MM.1S (cell line): ENCODE measurements at regions not wholly inside any gene's neighbourhood (a gene's known extent, or its start where the extent isn't known, plus 50 kb on each side); places are given as distances from the start of the nearest gene placed in this dataset.
"Not testable (repeated sequence)": the region's sequence is repeated elsewhere in the genome, so short reads cannot be mapped to it uniquely, and the experiment has no call there.

Source experiments
- DNase-seq: peaks from one replicate; pipeline ENCODE4 v3.0.0-alpha.2; 2015
- H2AFZ ChIP-seq: fragments of 300-600 bp; sonication (generic); 2 replicates; pipeline ENCODE4 v1.6.0; 2016; ENCODE audit warnings: antibody characterized with exemption, low read length
- H3F3A ChIP-seq: fragments of 300-600 bp; sonication (generic); 2 replicates; pipeline ENCODE4 v1.6.1; 2016; ENCODE audit warnings: mild to moderate bottlenecking, antibody characterized with exemption, low read length, moderate library complexity, mixed read lengths; ENCODE audit not compliant: insufficient read depth
- H3K27ac ChIP-seq: fragments of 300-600 bp; sonication (generic); 2 replicates; pipeline ENCODE4 v1.5.1; 2016; ENCODE audit warnings: mild to moderate bottlenecking, low read length
- H3K27me3 ChIP-seq: fragments of 300-600 bp; sonication (generic); replicated peaks from 2 replicates; pipeline ENCODE4 v1.6.0; 2016; ENCODE audit warnings: low read length; ENCODE audit not compliant: insufficient read depth
- H3K36me3 ChIP-seq: fragments of 300-600 bp; sonication (generic); replicated peaks from 2 replicates; pipeline ENCODE4 v1.6.1; 2016; ENCODE audit warnings: mild to moderate bottlenecking, low read length, mixed read lengths; ENCODE audit not compliant: insufficient read depth
- H3K4me1 ChIP-seq: fragments of 300-600 bp; sonication (generic); 2 replicates; pipeline ENCODE4 v1.6.1; 2016; ENCODE audit warnings: low read length, mixed read lengths
- H3K4me2 ChIP-seq: fragments of 300-600 bp; sonication (generic); 2 replicates; pipeline ENCODE4 v1.6.0; 2016; ENCODE audit warnings: low read depth, low read length
- H3K4me3 ChIP-seq: fragments of 300-600 bp; sonication (generic); 2 replicates; pipeline ENCODE4 v1.5.1; 2016; ENCODE audit warnings: low read length, mixed read lengths
- H3K79me2 ChIP-seq: fragments of 300-600 bp; sonication (generic); 2 replicates; pipeline ENCODE4 v1.6.1; 2016; ENCODE audit warnings: mixed run types, low read length, mixed read lengths
- H3K9ac ChIP-seq: fragments of 300-600 bp; sonication (generic); 2 replicates; pipeline ENCODE4 v1.6.1; 2016; ENCODE audit warnings: low read length, mixed read lengths
- H3K9me2 ChIP-seq: fragments of 300-600 bp; sonication (generic); replicated peaks from 2 replicates; pipeline ENCODE4 v1.6.1; 2016; ENCODE audit warnings: mild to moderate bottlenecking, low read length, mixed read lengths; ENCODE audit not compliant: insufficient read depth
- H3K9me3 ChIP-seq: fragments of 300-600 bp; sonication (generic); replicated peaks from 2 replicates; pipeline ENCODE4 v1.6.1; 2016; ENCODE audit warnings: mild to moderate bottlenecking, low read length, mixed read lengths; ENCODE audit not compliant: insufficient read depth
- H4K20me1 ChIP-seq: fragments of 300-600 bp; sonication (generic); 2 replicates; pipeline ENCODE4 v1.6.1; 2016; ENCODE audit warnings: mild to moderate bottlenecking, low read length, moderate library complexity, mixed read lengths; ENCODE audit not compliant: insufficient read depth
- CTCF ChIP-seq: fragments of 300-600 bp; sonication (generic); IDR thresholded peaks from 2 replicates; pipeline ENCODE4 v1.5.1; 2016; ENCODE audit warnings: antibody characterized with exemption, low read length, mixed read lengths
- EZH2 ChIP-seq: fragments of 300-600 bp; sonication (generic); optimal IDR thresholded peaks from 2 replicates; pipeline ENCODE3; 2017; ENCODE audit warnings: low read depth, mild to moderate bottlenecking, antibody characterized with exemption, low read length, mixed read lengths
- EZH2phosphoT487 ChIP-seq: fragments of 300-600 bp; sonication (generic); IDR thresholded peaks from 2 replicates; pipeline ENCODE4 v1.6.1; 2018; ENCODE audit warnings: antibody characterized with exemption, low read length

- Histone ChIP-seq H3K4me3 (no peak overlapping the region), H3K4me2 (no peak overlapping the region), H2AFZ (no peak overlapping the region), H3K9ac (no peak overlapping the region), H3K36me3 (no peaks in the 10 kb centered on the region), H3K9me3 (no peaks in the 10 kb centered on the region), H3K79me2 (no peaks in the 10 kb centered on the region), H3K27ac (no peak overlapping the region), H3K27me3 (no peaks in the 10 kb centered on the region), H3K4me1 (peaks cover 10% of the 10 kb centered on the region; the same call in 1 of the 2 replicates), H3K9me2 (no peaks in the 10 kb centered on the region), H3F3A (no peaks in the 10 kb centered on the region), H4K20me1 (no peaks in the 10 kb centered on the region)
- TF ChIP-seq CTCF (peak; percentile 53), EZH2phosphoT487 (no peak), EZH2 (no peak)
- DNase-seq, result no peak
These were observed 82.2 kb upstream of the NAMPT start for GRCh38 chr7:106367018-106367420.

GRCh38 chr7:106365252-106366005 lies 80.6 kb upstream of the NAMPT start:
- Histone ChIP-seq H3K4me3 (no peak overlapping the region), H4K20me1 (no peaks in the 10 kb centered on the region), H3K27ac (no peak overlapping the region), H3K79me2 (no peaks in the 10 kb centered on the region), H3K4me1 (peaks cover 10% of the 10 kb centered on the region; the same call in 1 of the 2 replicates), H2AFZ (no peak overlapping the region), H3K9ac (no peak overlapping the region), H3K4me2 (no peak overlapping the region), H3K36me3 (no peaks in the 10 kb centered on the region), H3F3A (no peaks in the 10 kb centered on the region), H3K27me3 (no peaks in the 10 kb centered on the region), H3K9me3 (no peaks in the 10 kb centered on the region), H3K9me2 (no peaks in the 10 kb centered on the region)
- TF ChIP-seq EZH2phosphoT487, result no peak
- TF ChIP-seq EZH2, result no peak
- no peak for TF ChIP-seq CTCF
- peak; percentile 77 for DNase-seq

DNA sequence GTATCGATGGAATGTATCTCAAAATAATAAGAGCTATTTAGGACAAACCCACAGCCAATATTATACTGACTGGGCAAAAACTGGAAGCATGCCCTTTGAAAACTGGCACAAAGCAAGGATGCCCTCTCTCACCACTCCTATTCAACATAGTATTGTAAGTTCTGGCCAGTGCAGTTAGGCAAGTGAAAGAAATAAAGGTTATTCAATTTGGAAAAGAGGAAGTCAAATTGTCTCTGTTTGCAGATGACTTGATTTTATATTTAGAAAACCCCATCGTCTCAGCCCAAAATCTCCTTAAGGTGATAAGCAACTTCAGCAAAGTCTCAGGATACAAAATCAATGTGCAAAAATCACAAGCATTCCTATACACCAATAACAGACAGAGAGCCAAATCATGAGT lies 77.7 kb upstream of the NAMPT start:
- H3F3A ChIP-seq, H3K9ac ChIP-seq, H3K79me2 ChIP-seq, H3K36me3 ChIP-seq, H3K4me2 ChIP-seq, H3K9me3 ChIP-seq, H3K4me3 ChIP-seq, H2AFZ ChIP-seq, H3K27me3 ChIP-seq, DNase-seq, H3K27ac ChIP-seq, H4K20me1 ChIP-seq, H3K9me2 ChIP-seq: not testable (repeated sequence)
- H3K4me1 ChIP-seq, result peaks cover 22% of the 10 kb centered on the region

DNA sequence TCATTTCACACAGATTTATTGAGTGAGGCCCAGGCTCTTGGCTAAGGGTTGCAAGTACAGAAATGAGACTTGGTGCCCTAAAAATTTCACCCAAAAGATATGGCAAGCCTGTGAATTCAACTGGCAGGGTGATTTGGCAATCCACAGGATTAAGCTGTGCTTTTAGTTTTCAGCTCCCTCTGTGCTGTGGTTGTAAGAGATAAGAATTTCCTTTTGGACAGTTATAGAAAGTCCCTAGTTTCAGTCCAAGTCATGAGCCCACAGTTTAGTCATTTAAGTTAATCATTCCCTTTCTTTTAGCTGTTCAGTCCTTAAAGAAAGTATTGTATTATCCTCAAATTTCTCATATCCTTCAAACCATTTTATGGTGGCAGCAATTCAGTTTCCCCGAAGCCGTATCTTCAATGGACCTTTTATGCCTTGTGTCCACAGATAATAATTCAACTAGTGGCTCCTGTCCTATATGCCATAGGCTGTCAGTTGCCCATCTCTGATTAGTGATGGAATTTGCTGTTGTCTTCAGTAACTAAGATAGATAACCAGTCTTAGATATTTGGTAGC lies 73.4 kb upstream of the NAMPT start:
- Histone ChIP-seq H3K9ac (no peak overlapping the region), H3F3A (no peaks in the 10 kb centered on the region), H4K20me1 (no peaks in the 10 kb centered on the region), H3K27ac (no peak overlapping the region), H3K4me1 (peaks cover 19% of the 10 kb centered on the region), H3K9me3 (no peaks in the 10 kb centered on the region), H3K79me2 (no peaks in the 10 kb centered on the region), H3K4me3 (no peak overlapping the region), H2AFZ (no peak overlapping the region), H3K9me2 (no peaks in the 10 kb centered on the region), H3K27me3 (no peaks in the 10 kb centered on the region), H3K36me3 (no peaks in the 10 kb centered on the region), H3K4me2 (peak overlapping the region; percentile 21; the same call in 1 of the 2 replicates)
- TF ChIP-seq CTCF (no peak), EZH2phosphoT487 (no peak), EZH2 (no peak)
- peak; percentile 46 for DNase-seq
